T-cell (primary cell): ENCODE measurements at regions not wholly inside any gene's neighbourhood (a gene's known extent, or its start where the extent isn't known, plus 50 kb on each side); places are given as distances from the start of the nearest gene placed in this dataset.

Experiments used
- ATAC-seq, 4 experiments: fragments of 200-7000 bp in 3 of 4; fragments of 150-1000 bp in 1 of 4; cut with Tn5 transposase; replicated peaks in 1 of 4; 1 replicate in 3 of 4; 2 replicates in 1 of 4; pipeline ENCODE4 v1.10.0; 2021; ENCODE audit warnings: moderate library complexity in 3 of 4, mild to moderate bottlenecking in 2 of 4, moderate number of reproducible peaks in 1 of 4
- CTCF ChIA-PET, 2 donors: fragments of 300-600 bp; sonication (Branson Sonifier 250); formaldehyde crosslinking; loops; one replicate each; lab custom pipeline; 2022; ENCODE audit warnings: antibody characterized with exemption in 2 of 2; lab: Charles Lee
- POLR2A ChIA-PET, 2 donors: fragments of 300-600 bp; sonication (Branson Sonifier 250); formaldehyde crosslinking; loops; one replicate each; lab custom pipeline; 2022; ENCODE audit warnings: antibody characterized with exemption in 2 of 2; lab: Charles Lee
- DNase-seq, 35 experiments: peaks; one replicate each; pipeline versions ENCODE4 v3.0.0 to v3.0.0-alpha.2; 2013 to 2023
- H3K27ac ChIP-seq: one replicate; pipeline ENCODE4 v1.5.1; 2013; ENCODE audit warnings: low read length
- H3K27me3 ChIP-seq, 2 experiments: replicated peaks in 1 of 2; 1 replicate in 1 of 2; 2 replicates in 1 of 2; pipeline versions ENCODE4 v1.6.1 to v1.7.0; 2013; ENCODE audit warnings: low read length in 1 of 2, mixed read lengths in 1 of 2; ENCODE audit not compliant: control insufficient read depth in 2 of 2, insufficient read depth in 2 of 2; ENCODE audit errors: extremely low read depth in 1 of 2
- H3K36me3 ChIP-seq, 2 donors: 1 replicate in 1 of 2; 2 replicates in 1 of 2; pipeline versions ENCODE4 v1.6.1 to v1.7.0; 2013; ENCODE audit warnings: low read length in 1 of 2; ENCODE audit not compliant: control insufficient read depth in 2 of 2, insufficient read depth in 1 of 2; ENCODE audit errors: extremely low read depth in 1 of 2
- H3K4me1 ChIP-seq, 2 experiments: 1 replicate in 1 of 2; 2 replicates in 1 of 2; pipeline versions ENCODE4 v1.6.1 to v1.7.0; 2013; ENCODE audit warnings: low read length in 2 of 2, mixed read lengths in 1 of 2; ENCODE audit not compliant: insufficient read depth in 2 of 2, control insufficient read depth in 1 of 2; ENCODE audit errors: extremely low read depth in 1 of 2
- H3K4me3 ChIP-seq, 2 donors: 1 replicate in 1 of 2; 2 replicates in 1 of 2; pipeline versions ENCODE4 v1.5.1 to v1.7.0; 2013; ENCODE audit warnings: mild to moderate bottlenecking in 2 of 2, low read length in 1 of 2, moderate library complexity in 1 of 2; ENCODE audit not compliant: control insufficient read depth in 1 of 2; ENCODE audit errors: extremely low read depth in 1 of 2
- H3K9me3 ChIP-seq: 2 replicates; pipeline ENCODE4 v1.7.0; 2013
- H3K27ac Mint-ChIP-seq, 2 donors: one replicate each; pipeline ENCODE4 v1.8.0; 2020 to 2021; ENCODE audit warnings: mild to moderate bottlenecking in 2 of 2, mixed read lengths in 2 of 2
- H3K27me3 Mint-ChIP-seq, 2 donors: one replicate each; pipeline ENCODE4 v1.8.0; 2021 to 2022; ENCODE audit warnings: mixed read lengths in 2 of 2
- H3K36me3 Mint-ChIP-seq: one replicate; pipeline ENCODE4 v1.8.0; 2021; ENCODE audit warnings: mixed read lengths
- H3K4me1 Mint-ChIP-seq, 3 donors: one replicate each; pipeline ENCODE4 v1.8.0; 2020 to 2022; ENCODE audit warnings: mixed read lengths in 3 of 3, mild to moderate bottlenecking in 1 of 3
- H3K4me3 Mint-ChIP-seq, 3 donors: one replicate each; pipeline ENCODE4 v1.8.0; 2020 to 2022; ENCODE audit warnings: mild to moderate bottlenecking in 3 of 3, mixed read lengths in 3 of 3, moderate library complexity in 3 of 3
- H3K9me3 Mint-ChIP-seq, 3 donors: one replicate each; pipeline ENCODE4 v1.8.0; 2020 to 2022; ENCODE audit warnings: mixed read lengths in 3 of 3
- WGBS: methylation state at CpG from one replicate; pipeline ENCODE4 v1.1.5; 2013; ENCODE audit warnings: missing lambda C conversion rate; ENCODE audit not compliant: insufficient coverage; 5-methylcytosine and 5-hydroxymethylcytosine counted together

DNA sequence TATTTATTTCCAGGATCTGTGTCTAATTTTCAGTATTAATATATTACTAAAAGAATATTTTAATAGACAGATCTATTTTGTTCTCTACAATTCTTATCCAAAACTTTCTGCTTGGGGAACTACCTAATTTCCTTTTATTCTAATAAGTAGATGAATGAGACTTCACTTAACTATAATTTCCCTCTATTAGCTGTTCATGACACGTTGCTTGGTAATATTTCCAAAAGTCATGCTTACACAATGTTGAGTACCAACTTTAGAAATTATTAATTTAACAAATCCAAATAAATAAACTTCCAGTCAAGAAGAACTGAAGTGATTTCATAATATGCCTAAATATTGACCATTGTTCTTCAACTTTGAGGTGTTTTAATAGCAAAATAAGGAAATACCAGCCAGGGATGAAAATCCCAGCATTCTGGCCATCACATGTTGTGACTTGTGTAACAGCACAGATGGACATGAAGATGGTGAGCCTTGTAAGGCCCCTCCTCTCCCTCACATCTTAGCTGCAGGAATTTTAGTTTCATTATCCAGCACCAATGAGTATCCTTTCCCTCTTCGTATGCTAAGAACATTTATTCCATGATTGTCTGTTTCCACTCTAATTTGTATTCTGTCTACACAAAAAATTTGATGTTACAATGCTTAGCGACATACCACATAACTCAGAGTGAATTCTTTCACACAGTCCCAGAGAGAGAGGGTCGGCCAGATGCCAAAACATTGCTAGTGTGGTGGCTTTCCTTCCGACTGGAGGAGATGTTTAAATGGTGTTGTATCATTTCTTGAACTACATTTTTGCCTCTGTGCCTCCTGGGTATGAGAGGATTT is 137.5 kb downstream of the FOXA2 start:
- CTCF ChIA-PET: no interaction called here
- WGBS: no CpG with 5 or more reads among the region's 5 CpGs
- H3K4me1 ChIP-seq: no peaks in the 10 kb centered on the region

DNA sequence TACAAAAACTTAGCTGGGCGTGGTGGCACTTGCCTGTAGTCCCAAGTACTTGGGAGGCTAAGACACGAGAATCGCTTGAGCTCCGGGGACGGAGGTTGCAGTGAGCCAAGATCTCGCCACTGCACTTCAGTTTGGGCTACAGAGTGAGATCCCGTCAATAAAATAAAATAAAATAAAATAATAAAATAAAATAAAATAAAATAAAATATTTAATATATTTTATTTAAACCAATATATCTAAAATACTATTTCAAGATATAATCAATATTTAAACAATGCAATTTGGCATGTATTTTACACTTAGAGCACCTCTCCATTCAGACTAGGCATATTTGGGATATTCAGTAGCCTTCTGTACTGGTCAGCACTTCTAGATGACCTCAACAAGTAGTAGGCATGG is 142.1 kb downstream of the FOXA2 start:
- DNase-seq (no peak), ATAC-seq (no peak)
- Mint-ChIP-seq H3K27me3 (no peaks in the 10 kb centered on the region), H3K4me3 (no peak overlapping the region), H3K27ac (no peak overlapping the region), H3K9me3 (peaks cover 0 to 16% (median 2%) of the 10 kb centered on the region in 3 donors), H3K4me1 (no peaks in the 10 kb centered on the region), H3K36me3 (no peaks in the 10 kb centered on the region)
- Histone ChIP-seq H3K4me3 (no peak overlapping the region), H3K27me3 (no peaks in the 10 kb centered on the region), H3K4me1 (no peaks in the 10 kb centered on the region), H3K36me3 (no peaks in the 10 kb centered on the region), H3K9me3 (no peaks in the 10 kb centered on the region), H3K27ac (no peak overlapping the region)
- ChIA-PET POLR2A (no interaction called here), CTCF (no interaction called here)
- 80% methylated on average over 1 of the region's 7 CpGs for WGBS

More for the DNA sequence above, 137.5 kb downstream of the FOXA2 start:
- Histone ChIP-seq H3K27me3 (no peaks in the 10 kb centered on the region), H3K27ac (no peak overlapping the region), H3K36me3 (no peaks in the 10 kb centered on the region), H3K4me3 (no peak overlapping the region), H3K9me3 (no peaks in the 10 kb centered on the region)
- H3K36me3 Mint-ChIP-seq: no peaks in the 10 kb centered on the region
- peaks cover 5 to 9% (median 7%) of the 10 kb centered on the region in 3 donors for H3K9me3 Mint-ChIP-seq
- ATAC-seq: no peak
- POLR2A ChIA-PET: no interaction called here
- H3K27me3 Mint-ChIP-seq: peaks cover 4 to 10% of the 10 kb centered on the region in 2 donors
- H3K27ac Mint-ChIP-seq: no peak overlapping the region
- no peak overlapping the region for H3K4me3 Mint-ChIP-seq
- DNase-seq: no peak
- no peaks in the 10 kb centered on the region for H3K4me1 Mint-ChIP-seq

DNA sequence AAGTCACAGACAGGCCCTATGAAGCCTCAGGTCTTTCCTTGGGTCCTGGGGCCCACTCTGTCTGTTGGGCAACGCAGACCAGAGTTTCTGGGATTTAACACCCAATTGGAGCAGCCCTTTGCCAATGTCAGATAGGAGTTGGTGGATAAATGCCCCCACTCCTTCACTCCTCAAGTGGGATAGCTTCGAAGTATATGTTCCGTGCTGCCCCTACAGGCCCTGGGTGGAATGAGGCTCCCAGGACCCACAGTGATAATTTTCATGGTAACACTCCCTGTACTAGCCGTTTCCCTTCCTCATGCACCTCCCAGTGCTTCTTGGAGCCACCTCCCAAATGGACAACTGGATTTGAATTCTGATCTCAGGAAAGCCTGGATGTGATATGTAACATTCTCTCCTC is 145.4 kb downstream of the FOXA2 start:
- Mint-ChIP-seq H3K9me3 (peaks cover 0 to 8% (median 1%) of the 10 kb centered on the region in 3 donors), H3K27me3 (no peaks in the 10 kb centered on the region), H3K4me3 (no peak overlapping the region), H3K4me1 (no peaks in the 10 kb centered on the region), H3K36me3 (no peaks in the 10 kb centered on the region), H3K27ac (no peak overlapping the region)
- DNase-seq (no peak), ATAC-seq (no peak)
- no peaks in the 10 kb centered on the region for H3K4me1 ChIP-seq
- H3K9me3 ChIP-seq: peaks cover 2% of the 10 kb centered on the region
- POLR2A ChIA-PET: no interaction called here
- 80% methylated on average over 2 of the region's 4 CpGs for WGBS
- no peaks in the 10 kb centered on the region for H3K27me3 ChIP-seq
- no peaks in the 10 kb centered on the region for H3K36me3 ChIP-seq
- no peak overlapping the region for H3K27ac ChIP-seq
- CTCF ChIA-PET: no interaction called here
- no peak overlapping the region for H3K4me3 ChIP-seq

DNA sequence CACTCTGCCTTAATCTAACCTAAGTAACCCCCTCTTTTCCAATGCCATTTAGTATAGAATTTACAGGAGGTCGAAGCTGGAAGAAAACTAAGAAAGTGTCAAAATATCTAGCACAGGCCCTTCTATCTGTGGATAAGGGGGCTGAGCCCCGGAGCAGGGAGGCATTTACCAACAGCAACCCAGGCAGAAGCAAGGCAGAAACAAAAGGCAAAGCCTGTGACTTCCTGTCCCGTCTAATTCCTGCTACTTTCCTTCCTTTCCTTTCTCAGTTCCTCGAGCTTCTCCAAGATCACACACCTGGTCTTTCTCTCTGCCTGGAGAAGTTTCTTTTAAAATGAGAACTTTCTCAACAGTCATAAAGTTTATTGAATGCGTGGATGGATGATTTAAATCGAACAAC is 146.0 kb downstream of the FOXA2 start:
- H3K27me3 Mint-ChIP-seq: no peaks in the 10 kb centered on the region
- no peak overlapping the region for H3K4me3 Mint-ChIP-seq
- no peaks in the 10 kb centered on the region for H3K36me3 Mint-ChIP-seq
- peaks cover 2% of the 10 kb centered on the region for H3K9me3 ChIP-seq
- DNase-seq (no peak), ATAC-seq (no peak)
- POLR2A ChIA-PET: no interaction called here
- H3K36me3 ChIP-seq: no peaks in the 10 kb centered on the region
- H3K27ac Mint-ChIP-seq: no peak overlapping the region
- CTCF ChIA-PET: no interaction called here
- no peak overlapping the region for H3K4me3 ChIP-seq
- H3K27me3 ChIP-seq: no peaks in the 10 kb centered on the region
- no peak overlapping the region for H3K27ac ChIP-seq
- H3K9me3 Mint-ChIP-seq: peaks cover 0 to 8% (median 0%) of the 10 kb centered on the region in 3 donors
- no peaks in the 10 kb centered on the region for H3K4me1 ChIP-seq
- WGBS: 57% methylated on average over 1 of the region's 6 CpGs
- H3K4me1 Mint-ChIP-seq: no peaks in the 10 kb centered on the region

DNA sequence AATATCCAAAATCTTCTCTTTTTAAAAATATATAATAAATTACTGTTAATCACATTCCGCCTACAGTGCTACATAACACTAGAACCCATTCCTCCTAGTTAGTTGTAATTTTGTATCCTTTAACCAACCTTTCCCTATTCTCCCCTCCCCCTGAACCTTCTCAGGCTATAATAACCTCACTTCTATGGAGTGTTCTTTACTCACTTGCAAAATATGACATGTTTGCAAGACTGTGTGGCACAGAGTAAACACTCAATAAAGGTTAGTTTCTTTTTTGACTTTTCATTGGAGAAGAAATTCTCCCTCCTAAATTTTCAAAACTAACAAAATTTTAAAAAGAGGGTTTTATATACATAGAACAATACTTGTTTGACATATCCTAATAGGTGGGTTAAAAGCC is 147.0 kb downstream of the FOXA2 start:
- POLR2A ChIA-PET: no interaction called here
- peaks cover 0 to 8% (median 0%) of the 10 kb centered on the region in 3 donors for H3K9me3 Mint-ChIP-seq

DNA sequence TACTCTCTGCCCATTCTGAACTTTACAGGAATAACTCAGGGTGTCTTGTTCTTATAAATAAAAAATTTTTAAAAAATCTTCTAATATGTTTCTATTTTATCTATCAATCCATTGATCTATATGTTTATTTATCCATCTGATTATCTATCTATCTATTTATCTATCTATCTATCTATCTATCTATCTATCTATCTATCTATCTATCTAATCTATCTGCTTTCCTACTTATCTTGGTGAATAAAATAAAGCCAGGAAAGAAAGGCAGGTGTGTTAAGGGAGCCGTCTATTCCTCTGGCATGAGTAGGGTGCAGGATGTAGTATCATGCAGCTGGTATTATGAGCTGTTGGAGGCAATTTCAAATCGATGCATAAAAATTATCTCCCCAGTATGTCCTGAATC is 153.0 kb downstream of the FOXA2 start:
- WGBS: no CpG with 5 or more reads among the region's 2 CpGs
- Mint-ChIP-seq H3K4me3 (no peak overlapping the region), H3K27me3 (no peaks in the 10 kb centered on the region), H3K9me3 (peaks cover 0 to 5% (median 4%) of the 10 kb centered on the region in 3 donors), H3K36me3 (no peaks in the 10 kb centered on the region), H3K4me1 (no peaks in the 10 kb centered on the region), H3K27ac (no peak overlapping the region)
- no peak overlapping the region for H3K4me3 ChIP-seq
- H3K27ac ChIP-seq: no peak overlapping the region
- DNase-seq (no peak), ATAC-seq (no peak)
- no peaks in the 10 kb centered on the region for H3K27me3 ChIP-seq
- H3K36me3 ChIP-seq: no peaks in the 10 kb centered on the region
- peaks cover 2% of the 10 kb centered on the region for H3K9me3 ChIP-seq
- CTCF ChIA-PET: no interaction called here
- POLR2A ChIA-PET: no interaction called here
- H3K4me1 ChIP-seq: no peaks in the 10 kb centered on the region

More for the DNA sequence above, 147.0 kb downstream of the FOXA2 start:
- Mint-ChIP-seq H3K36me3 (no peaks in the 10 kb centered on the region), H3K27ac (no peak overlapping the region), H3K27me3 (no peaks in the 10 kb centered on the region), H3K4me1 (no peaks in the 10 kb centered on the region), H3K4me3 (no peak overlapping the region)
- CTCF ChIA-PET: no interaction called here
- Histone ChIP-seq H3K27ac (no peak overlapping the region), H3K9me3 (peaks cover 2% of the 10 kb centered on the region), H3K4me1 (no peaks in the 10 kb centered on the region), H3K27me3 (no peaks in the 10 kb centered on the region), H3K36me3 (no peaks in the 10 kb centered on the region), H3K4me3 (no peak overlapping the region)
- ATAC-seq (no peak), DNase-seq (no peak)
- WGBS: no CpG with 5 or more reads among the region's 1 CpG
